GM06990 (cell line): ENCODE measurements at regions not wholly inside any gene's neighbourhood (a gene's known extent, or its start where the extent isn't known, plus 50 kb on each side); places are given as distances from the start of the nearest gene placed in this dataset.

Source experiments
- DNase-seq: peaks from one replicate; pipeline ENCODE4 v3.0.0-alpha.2; 2011; ENCODE audit not compliant: insufficient read length; ENCODE audit errors: extremely low read depth
- H3K27me3 ChIP-seq: replicated peaks from 2 replicates; pipeline ENCODE4 v1.6.0; 2011; ENCODE audit warnings: low read length; ENCODE audit not compliant: control insufficient read depth, insufficient read depth
- H3K36me3 ChIP-seq: 2 replicates; pipeline ENCODE4 v1.5.1; 2011; ENCODE audit warnings: low read length; ENCODE audit not compliant: control insufficient read depth, insufficient read depth
- H3K4me3 ChIP-seq: replicated peaks from 2 replicates; pipeline ENCODE4 v1.5.1; 2011; ENCODE audit warnings: low read depth, mild to moderate bottlenecking, control low read depth, low read length
- TF ChIP-seq, protein P1 (sequence below): IDR thresholded peaks from 2 replicates; pipeline ENCODE4 v1.5.1; 2011; ENCODE audit warnings: low read length, control low read depth, mild to moderate bottlenecking, inconsistent platforms; ENCODE audit not compliant: insufficient read depth, poor library complexity, severe bottlenecking

DNA sequence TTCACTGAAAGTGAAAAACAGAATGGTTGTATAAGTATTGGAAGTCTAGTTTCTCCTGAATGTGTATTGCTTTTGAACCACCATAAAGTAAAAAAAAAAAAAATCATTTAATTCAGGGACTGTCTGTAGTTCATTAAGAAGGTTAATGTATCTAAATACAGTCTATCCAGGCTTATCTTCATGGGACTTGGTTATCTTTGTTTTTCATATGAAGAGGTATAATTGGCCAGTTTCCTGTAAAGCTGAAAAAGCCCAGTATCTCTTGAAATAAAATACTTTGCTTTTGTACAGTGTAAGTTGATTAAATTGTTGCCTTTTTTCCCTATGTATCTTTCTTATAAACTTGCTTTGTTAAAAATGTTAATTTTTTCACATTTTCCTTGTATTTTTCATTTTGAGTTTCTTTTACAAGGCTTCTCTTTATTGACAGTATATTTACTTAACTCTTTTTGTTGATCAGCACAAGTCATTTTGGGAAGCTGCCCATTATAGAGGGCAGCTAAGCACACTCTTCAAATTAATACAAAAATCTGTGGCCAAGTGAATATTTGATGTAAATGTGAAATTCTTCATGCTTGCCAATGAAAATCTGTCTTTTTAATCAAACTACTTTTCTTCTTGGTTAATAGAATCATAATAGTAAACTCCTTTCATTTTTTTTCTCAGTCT, 156.0 kb downstream of the TMTC3 start:
- no peak overlapping the region for H3K4me3 ChIP-seq
- TF ChIP-seq, protein P1, sequence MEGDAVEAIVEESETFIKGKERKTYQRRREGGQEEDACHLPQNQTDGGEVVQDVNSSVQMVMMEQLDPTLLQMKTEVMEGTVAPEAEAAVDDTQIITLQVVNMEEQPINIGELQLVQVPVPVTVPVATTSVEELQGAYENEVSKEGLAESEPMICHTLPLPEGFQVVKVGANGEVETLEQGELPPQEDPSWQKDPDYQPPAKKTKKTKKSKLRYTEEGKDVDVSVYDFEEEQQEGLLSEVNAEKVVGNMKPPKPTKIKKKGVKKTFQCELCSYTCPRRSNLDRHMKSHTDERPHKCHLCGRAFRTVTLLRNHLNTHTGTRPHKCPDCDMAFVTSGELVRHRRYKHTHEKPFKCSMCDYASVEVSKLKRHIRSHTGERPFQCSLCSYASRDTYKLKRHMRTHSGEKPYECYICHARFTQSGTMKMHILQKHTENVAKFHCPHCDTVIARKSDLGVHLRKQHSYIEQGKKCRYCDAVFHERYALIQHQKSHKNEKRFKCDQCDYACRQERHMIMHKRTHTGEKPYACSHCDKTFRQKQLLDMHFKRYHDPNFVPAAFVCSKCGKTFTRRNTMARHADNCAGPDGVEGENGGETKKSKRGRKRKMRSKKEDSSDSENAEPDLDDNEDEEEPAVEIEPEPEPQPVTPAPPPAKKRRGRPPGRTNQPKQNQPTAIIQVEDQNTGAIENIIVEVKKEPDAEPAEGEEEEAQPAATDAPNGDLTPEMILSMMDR: no peak
- no peak for DNase-seq
- no peaks in the 10 kb centered on the region for H3K27me3 ChIP-seq
- H3K36me3 ChIP-seq: no peaks in the 10 kb centered on the region

DNA sequence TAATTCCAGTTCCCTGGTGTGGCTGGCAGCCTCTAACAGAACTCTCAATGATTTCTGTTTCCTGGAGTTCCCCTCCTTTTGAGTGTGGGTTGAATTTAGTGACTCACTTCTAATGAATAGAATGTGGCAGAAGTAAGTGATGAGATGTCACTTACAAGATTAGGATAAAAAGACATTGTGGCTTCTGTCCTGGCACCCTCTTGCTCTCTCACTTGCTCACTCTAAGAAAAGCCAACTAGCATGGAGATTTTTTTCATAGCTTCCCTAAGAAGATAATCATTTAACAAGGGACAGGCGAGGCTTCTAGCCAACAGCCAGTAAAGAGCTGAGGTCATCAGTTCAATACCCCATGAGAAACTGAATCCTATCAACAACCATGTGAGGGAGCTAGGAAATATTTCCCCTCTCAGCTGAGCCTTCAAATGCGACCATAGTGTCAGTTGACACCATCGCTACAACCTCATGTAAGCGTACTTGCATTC, 156.7 kb downstream of the TMTC3 start:
- Histone ChIP-seq H3K36me3 (no peaks in the 10 kb centered on the region), H3K4me3 (no peak overlapping the region), H3K27me3 (no peaks in the 10 kb centered on the region)
- TF ChIP-seq, protein P1: no peak
- peak; percentile 4 for DNase-seq

DNA sequence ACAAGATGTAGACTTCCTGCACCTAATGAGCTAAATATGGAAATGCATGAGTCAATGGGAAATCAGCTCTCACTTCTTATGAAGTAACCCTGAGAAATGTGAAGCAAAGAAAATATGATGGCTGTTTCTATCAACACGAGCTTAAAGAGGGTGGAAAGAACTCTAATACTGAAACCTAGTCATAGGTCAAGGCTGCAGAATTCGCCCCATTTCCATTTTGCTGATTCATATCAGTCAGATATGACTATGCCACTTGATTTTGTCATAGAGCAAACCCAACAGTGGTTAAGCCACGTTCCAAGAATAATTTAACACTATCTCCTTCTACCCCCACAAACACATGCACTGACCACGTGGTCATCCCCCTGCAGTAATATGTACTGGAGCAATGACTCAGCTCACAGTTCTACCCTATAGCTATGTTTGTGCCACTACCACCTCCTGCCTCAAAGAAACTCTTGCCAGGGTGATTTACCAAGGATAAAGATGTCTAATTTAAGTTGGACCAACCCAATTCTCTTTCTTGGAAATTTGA, 157.5 kb downstream of the TMTC3 start:
- H3K27me3 ChIP-seq: no peaks in the 10 kb centered on the region
- no peak overlapping the region for H3K4me3 ChIP-seq
- H3K36me3 ChIP-seq: no peaks in the 10 kb centered on the region
- peak; percentile 65 for DNase-seq
- TF ChIP-seq, protein P1: no peak

DNA sequence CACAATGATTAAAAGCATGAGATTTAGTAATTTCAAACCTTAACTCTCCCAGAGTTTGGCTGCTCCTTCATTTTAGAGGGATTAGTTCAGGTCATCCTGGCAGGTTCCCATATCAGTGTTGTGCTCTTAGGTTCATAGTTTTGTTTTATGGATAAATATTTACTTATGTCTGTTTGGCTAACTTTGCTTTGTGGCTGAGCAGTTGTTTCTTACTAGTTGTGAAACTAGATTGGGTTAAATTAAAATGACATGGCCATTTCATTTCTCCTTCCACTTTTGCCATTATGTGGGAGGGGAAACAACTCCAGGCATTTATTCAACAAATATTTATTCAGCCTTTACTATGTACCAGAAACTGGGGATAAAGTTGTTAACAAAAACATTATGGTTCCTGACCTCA, 158.8 kb downstream of the TMTC3 start:
- H3K4me3 ChIP-seq: no peak overlapping the region
- DNase-seq: no peak
- TF ChIP-seq, protein P1: no peak

DNA sequence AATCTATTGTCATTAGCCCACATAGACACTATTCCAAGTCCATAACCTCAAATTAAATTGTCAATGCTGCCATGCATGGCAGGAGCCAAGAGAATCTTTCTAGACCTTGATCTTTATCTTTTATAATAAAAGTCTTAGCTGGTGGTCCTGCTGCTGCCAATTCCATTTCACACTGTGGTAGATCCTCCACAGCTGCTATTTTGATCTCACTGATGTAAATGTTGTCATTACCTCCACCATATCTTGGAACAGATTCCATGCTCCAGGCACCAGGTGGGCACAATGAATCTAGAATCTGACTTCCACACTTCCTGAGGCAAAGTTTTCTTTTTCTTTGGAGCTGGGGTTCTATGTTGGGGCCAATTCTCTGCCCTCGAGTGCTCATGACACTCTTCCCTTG, 161.2 kb downstream of the TMTC3 start:
- DNase-seq: no peak
- Histone ChIP-seq H3K36me3 (no peaks in the 10 kb centered on the region), H3K4me3 (no peak overlapping the region), H3K27me3 (no peaks in the 10 kb centered on the region)
- TF ChIP-seq, protein P1: no peak

More for the DNA sequence above, 158.8 kb downstream of the TMTC3 start:
- H3K36me3 ChIP-seq: no peaks in the 10 kb centered on the region
- no peaks in the 10 kb centered on the region for H3K27me3 ChIP-seq
